ENCODE measurements at regions not wholly inside any gene's neighbourhood (a gene's known extent, or its start where the extent isn't known, plus 50 kb on each side); places are given as distances from the start of the nearest gene placed in this dataset.

GRCh38 chr2:156021146-156022040 is 311.1 kb downstream of the NR4A2 start:
- H3K27me3 ChIP-seq (ENCODE audit: control insufficient read depth, insufficient read depth, low read length): no peaks in the 10 kb centered on the region
- in situ Hi-C loops (cut with MboI; ENCODE audit: low sequenced_read_pairs): no loop called here
- H3K36me3 ChIP-seq (ENCODE audit: control insufficient read depth, insufficient read depth, low read length): no peaks in the 10 kb centered on the region
- H3K9me1 ChIP-seq (ENCODE audit: insufficient read depth, low read length): no peaks in the 10 kb centered on the region
- no peak overlapping the region for H2BK5ac ChIP-seq (ENCODE audit: low read depth, low read length, poor library complexity, severe bottlenecking)
- H2AK5ac ChIP-seq (ENCODE audit: low read depth, low read length): no peak overlapping the region
- no peak overlapping the region for H3K18ac ChIP-seq (ENCODE audit: low read depth, low read length)
- no peak overlapping the region for H3K56ac ChIP-seq (ENCODE audit: extremely low read depth, insufficient read depth, low read length)
- H2AFZ ChIP-seq (replicated peaks; ENCODE audit: low read length, poor library complexity): no peak overlapping the region
- H4K91ac ChIP-seq (ENCODE audit: insufficient read depth, low read depth, low read length): no peak overlapping the region
- no peak overlapping the region for H3K27ac ChIP-seq (ENCODE audit: insufficient read depth, low read length)
- POLR2A ChIA-PET (ENCODE audit: unreplicated experiment): no interaction called here
- H2AK9ac ChIP-seq (replicated peaks; ENCODE audit: low read depth, low read length, poor library complexity): no peak overlapping the region
- TF ChIP-seq CHD1 (IDR thresholded peaks at IDR 0.05; ENCODE audit: low read depth, low read length) (no peak), RFX5 (IDR thresholded peaks at IDR 0.05; ENCODE audit: low read depth, low read length) (no peak), FOS (IDR thresholded peaks at IDR 0.05; ENCODE audit: low read depth, low read length) (no peak), BHLHE40 (IDR thresholded peaks at IDR 0.05; ENCODE audit: low read depth, low read length) (no peak), NFE2L2 (IDR thresholded peaks at IDR 0.05; ENCODE audit: low read depth, low read length) (no peak), SMC3 (IDR thresholded peaks at IDR 0.05; ENCODE audit: low read depth, low read length) (no peak)
- TF ChIP-seq, protein P1, sequence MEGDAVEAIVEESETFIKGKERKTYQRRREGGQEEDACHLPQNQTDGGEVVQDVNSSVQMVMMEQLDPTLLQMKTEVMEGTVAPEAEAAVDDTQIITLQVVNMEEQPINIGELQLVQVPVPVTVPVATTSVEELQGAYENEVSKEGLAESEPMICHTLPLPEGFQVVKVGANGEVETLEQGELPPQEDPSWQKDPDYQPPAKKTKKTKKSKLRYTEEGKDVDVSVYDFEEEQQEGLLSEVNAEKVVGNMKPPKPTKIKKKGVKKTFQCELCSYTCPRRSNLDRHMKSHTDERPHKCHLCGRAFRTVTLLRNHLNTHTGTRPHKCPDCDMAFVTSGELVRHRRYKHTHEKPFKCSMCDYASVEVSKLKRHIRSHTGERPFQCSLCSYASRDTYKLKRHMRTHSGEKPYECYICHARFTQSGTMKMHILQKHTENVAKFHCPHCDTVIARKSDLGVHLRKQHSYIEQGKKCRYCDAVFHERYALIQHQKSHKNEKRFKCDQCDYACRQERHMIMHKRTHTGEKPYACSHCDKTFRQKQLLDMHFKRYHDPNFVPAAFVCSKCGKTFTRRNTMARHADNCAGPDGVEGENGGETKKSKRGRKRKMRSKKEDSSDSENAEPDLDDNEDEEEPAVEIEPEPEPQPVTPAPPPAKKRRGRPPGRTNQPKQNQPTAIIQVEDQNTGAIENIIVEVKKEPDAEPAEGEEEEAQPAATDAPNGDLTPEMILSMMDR (conservative IDR thresholded peaks at IDR 0.05; ENCODE audit: low read depth, low read length): no peak
- CTCF ChIA-PET: no interaction called here
- no peak overlapping the region for H3K23ac ChIP-seq (ENCODE audit: low read depth, low read length)
- dilution Hi-C loops (cut with HindIII; ENCODE audit: low sequenced_read_pairs, unreplicated experiment): no loop called here
- no peak for ATAC-seq (ENCODE audit: low read depth)
- no peaks in the 10 kb centered on the region for H4K20me1 ChIP-seq (ENCODE audit: insufficient read depth, low read length)
- no peak overlapping the region for H2BK120ac ChIP-seq (ENCODE audit: low read depth, low read length)
- no TSS peak for BruUV-seq (replicated peaks)
- intact Hi-C loops (cut with micrococcal nuclease): no loop called here
- no CpG with 5 or more reads among the region's 3 CpGs for WGBS, 2 experiments (ENCODE audit: extremely low coverage in 2 of 2, insufficient read length in 1 of 2)
- no peak overlapping the region for H4K5ac ChIP-seq (ENCODE audit: low read depth, low read length)
- no peak overlapping the region for H3K4me2 ChIP-seq (ENCODE audit: low read depth, low read length)
- H3K4me1 ChIP-seq (ENCODE audit: control insufficient read depth, insufficient read depth, low read length): no peaks in the 10 kb centered on the region
- H3K79me1 ChIP-seq (ENCODE audit: low read depth in 1 of 2, low read length in 2 of 2): no peaks in the 10 kb centered on the region
- no peak overlapping the region for H3K14ac ChIP-seq (replicated peaks; ENCODE audit: low read depth, low read length)
- H3K4me3 ChIP-seq (ENCODE audit: insufficient read depth, low read depth, low read length): no peak overlapping the region
- no peak overlapping the region for H3K4ac ChIP-seq (ENCODE audit: low read depth, low read length)
- no peak overlapping the region for H3K9ac ChIP-seq (ENCODE audit: low read depth, low read length)
- no peak overlapping the region for H4K8ac ChIP-seq (ENCODE audit: low read depth in 2 of 2, low read length in 2 of 2)
- no peak overlapping the region for H2BK20ac ChIP-seq (ENCODE audit: low read depth, low read length)
- H3K9me3 ChIP-seq (ENCODE audit: control insufficient read depth, insufficient read depth, low read length): 0 out of 2 replicates have a peak, but pooled peaks cover 2% of the 10 kb centered on the region
- DNase-seq: no peak
- no peak overlapping the region for H2BK15ac ChIP-seq (ENCODE audit: low read depth, low read length)

Data from IMR-90 (cell line).